ENCODE measurements at regions not wholly inside any gene's neighbourhood (a gene's known extent, or its start where the extent isn't known, plus 50 kb on each side); places are given as distances from the start of the nearest gene placed in this dataset.

GRCh38 chr2:192327576-192327975 is 132.8 kb upstream of the TMEFF2 start:
- ChIA-PET POLR2A (no interaction called here), CTCF (no interaction called here)
- H3K9me3 ChIP-seq (ENCODE audit: control extremely low read depth in 1 of 3, control insufficient read depth in 2 of 3, insufficient read depth in 1 of 3, low read length in 2 of 3), result no peaks in the 10 kb centered on the region
- WGBS (ENCODE audit: insufficient coverage), result no CpG with 5 or more reads among the region's 1 CpG
- H3K27ac Mint-ChIP-seq, result no peak overlapping the region
- ATAC-seq (ENCODE audit: low read depth) (no peak), DNase-seq (no peak)
- H3K27ac ChIP-seq (ENCODE audit: low read length in 2 of 2), result peak overlapping the region in 1 of 2 donors; percentile 68
- no peaks in the 10 kb centered on the region for H3K27me3 Mint-ChIP-seq
- H3K79me2 ChIP-seq (ENCODE audit: control insufficient read depth, insufficient read depth, low read length), result no peaks in the 10 kb centered on the region
- no peaks in the 10 kb centered on the region for H3K9me3 Mint-ChIP-seq (ENCODE audit: insufficient read depth)
- TF ChIP-seq EZH2 (IDR thresholded peaks at IDR 0.05; ENCODE audit: borderline replicate concordance, insufficient read depth, low read depth, low read length, poor library complexity, severe bottlenecking) (no peak), CTCF (IDR thresholded peaks at IDR 0.05) (no peak)
- H3K36me3 ChIP-seq (replicated peaks in 1 of 2; ENCODE audit: control extremely low read depth in 1 of 2, control insufficient read depth in 1 of 2, extremely low read depth in 1 of 2, insufficient read depth in 2 of 2, low read length in 1 of 2), result no peaks in the 10 kb centered on the region
- H3K4me3 Mint-ChIP-seq, result no peak overlapping the region
- intact Hi-C loops (cut with micrococcal nuclease), result no loop called here
- peak overlapping the region in 1 of 5 experiments; percentile 31 for H3K4me3 ChIP-seq (ENCODE audit: control extremely low read depth in 1 of 5, extremely low read depth in 1 of 5, insufficient read depth in 1 of 5, low read depth in 2 of 5, low read length in 4 of 5)
- H3K4me2 ChIP-seq (replicated peaks; ENCODE audit: low read depth, low read length, poor library complexity, severe bottlenecking), result peak overlapping the region; percentile 43
- H3K4me1 Mint-ChIP-seq, result peaks cover 15% of the 10 kb centered on the region
- peak overlapping the region; percentile 9 for H2AFZ ChIP-seq (ENCODE audit: insufficient read depth, low read depth, low read length, poor library complexity, severe bottlenecking)
- peak overlapping the region; percentile 8 for H3K9ac ChIP-seq (ENCODE audit: low read length)
- H4K20me1 ChIP-seq (ENCODE audit: control insufficient read depth, insufficient read depth, low read length, poor library complexity, severe bottlenecking), result no peaks in the 10 kb centered on the region
- H3K27me3 ChIP-seq (replicated peaks in 1 of 4; ENCODE audit: control extremely low read depth in 1 of 4, control insufficient read depth in 3 of 4, insufficient read depth in 4 of 4, low read length in 3 of 4), result no peaks in the 10 kb centered on the region
- H3K4me1 ChIP-seq (ENCODE audit: control insufficient read depth in 2 of 2, insufficient read depth in 2 of 2, low read length in 2 of 2), result peaks cover 11 to 41% of the 10 kb centered on the region in 2 donors

- intact Hi-C loops (cut with micrococcal nuclease), result no loop called here
Observed at GRCh38 chr2:192315543-192315942, 120.8 kb upstream of the TMEFF2 start.

More at GRCh38 chr2:192315543-192315942, 120.8 kb upstream of the TMEFF2 start:
- no peaks in the 10 kb centered on the region for H3K27me3 Mint-ChIP-seq
- no peak overlapping the region for H3K4me2 ChIP-seq (replicated peaks; ENCODE audit: low read depth, low read length, poor library complexity, severe bottlenecking)
- no peaks in the 10 kb centered on the region for H3K36me3 ChIP-seq (replicated peaks in 1 of 2; ENCODE audit: control extremely low read depth in 1 of 2, control insufficient read depth in 1 of 2, extremely low read depth in 1 of 2, insufficient read depth in 2 of 2, low read length in 1 of 2)
- H3K4me3 Mint-ChIP-seq, result no peak overlapping the region
- no peak overlapping the region for H2AFZ ChIP-seq (ENCODE audit: insufficient read depth, low read depth, low read length, poor library complexity, severe bottlenecking)
- no peaks in the 10 kb centered on the region for H3K27me3 ChIP-seq (replicated peaks in 1 of 4; ENCODE audit: control extremely low read depth in 1 of 4, control insufficient read depth in 3 of 4, insufficient read depth in 4 of 4, low read length in 3 of 4)
- no peaks in the 10 kb centered on the region for H3K4me1 Mint-ChIP-seq
- no peaks in the 10 kb centered on the region for H3K9me3 Mint-ChIP-seq (ENCODE audit: insufficient read depth)
- H3K4me1 ChIP-seq (ENCODE audit: control insufficient read depth in 2 of 2, insufficient read depth in 2 of 2, low read length in 2 of 2), result peaks cover 0 to 5% of the 10 kb centered on the region in 2 donors
- TF ChIP-seq CTCF (IDR thresholded peaks at IDR 0.05) (no peak), EZH2 (IDR thresholded peaks at IDR 0.05; ENCODE audit: borderline replicate concordance, insufficient read depth, low read depth, low read length, poor library complexity, severe bottlenecking) (no peak)
- POLR2A ChIA-PET, result no interaction called here
- DNase-seq (no peak), ATAC-seq (ENCODE audit: low read depth) (no peak)
- H3K27ac Mint-ChIP-seq, result no peak overlapping the region
- no peaks in the 10 kb centered on the region for H4K20me1 ChIP-seq (ENCODE audit: control insufficient read depth, insufficient read depth, low read length, poor library complexity, severe bottlenecking)
- H3K9ac ChIP-seq (ENCODE audit: low read length), result no peak overlapping the region
- no peak overlapping the region for H3K27ac ChIP-seq (ENCODE audit: low read length in 2 of 2)
- H3K4me3 ChIP-seq (ENCODE audit: control extremely low read depth in 1 of 5, extremely low read depth in 1 of 5, insufficient read depth in 1 of 5, low read depth in 2 of 5, low read length in 4 of 5), result no peak overlapping the region
- H3K79me2 ChIP-seq (ENCODE audit: control insufficient read depth, insufficient read depth, low read length), result no peaks in the 10 kb centered on the region
- CTCF ChIA-PET, result no interaction called here
- no CpG with 5 or more reads among the region's 3 CpGs for WGBS (ENCODE audit: insufficient coverage)
- H3K9me3 ChIP-seq (ENCODE audit: control extremely low read depth in 1 of 3, control insufficient read depth in 2 of 3, insufficient read depth in 1 of 3, low read length in 2 of 3), result peaks cover 0 to 19% (median under 1%) of the 10 kb centered on the region in 3 donors

Data from B cell (primary cell).